ENCODE measurements at regions not wholly inside any gene's neighbourhood (a gene's known extent, or its start where the extent isn't known, plus 50 kb on each side); places are given as distances from the start of the nearest gene placed in this dataset.

DNA sequence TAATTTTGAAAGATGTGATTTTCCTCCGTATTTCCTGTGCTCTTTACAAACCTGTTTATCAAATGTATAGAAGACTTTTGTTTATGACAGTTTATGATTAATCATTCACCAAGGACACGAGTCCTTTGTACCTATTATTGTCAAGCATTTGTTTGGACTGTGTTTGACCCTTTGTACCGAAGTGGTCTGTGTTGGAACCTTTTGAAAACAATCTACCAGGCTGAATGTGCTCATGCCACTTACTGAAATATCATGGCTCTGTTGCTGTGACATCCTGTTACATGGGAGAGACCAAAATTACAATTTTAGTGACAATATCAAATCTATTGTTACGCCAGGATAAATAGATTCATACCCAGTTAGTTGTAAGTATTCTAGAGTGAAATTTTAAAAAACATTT lies 193.6 kb downstream of the IRS2 start:
- TF ChIP-seq EZH2 (IDR thresholded peaks at IDR 0.05; ENCODE audit: insufficient read depth, poor library complexity, severe bottlenecking), result no peak
- no peak for TF ChIP-seq EZH2phosphoT487 (IDR thresholded peaks at IDR 0.05; ENCODE audit: insufficient read depth, low read depth)
